ENCODE measurements at regions not wholly inside any gene's neighbourhood (a gene's known extent, or its start where the extent isn't known, plus 50 kb on each side); places are given as distances from the start of the nearest gene placed in this dataset.
A peak's percentile ranks its signal among the peaks of the same experiment; 100 is the strongest.
"Not testable (repeated sequence)": the region's sequence is repeated elsewhere in the genome, so short reads cannot be mapped to it uniquely, and the experiment has no call there.

- TF ChIP-seq CTCF (IDR thresholded peaks at IDR 0.05): no peak
- H3K36me3 ChIP-seq: no peaks in the 10 kb centered on the region
- intact Hi-C loops (cut with DNase I): no loop called here
- no peak for DNase-seq
- ATAC-seq: no peak
- H3K4me3 ChIP-seq: no peak overlapping the region
- H3K4me1 ChIP-seq: no peaks in the 10 kb centered on the region
- no peaks in the 10 kb centered on the region for H3K9me3 ChIP-seq
- no peaks in the 10 kb centered on the region for H3K27me3 ChIP-seq (ENCODE audit: low read depth)
- H3K27ac ChIP-seq: no peak overlapping the region
These were observed 389.2 kb upstream of the EMCN start for GRCh38 chr4:100906973-100907372.

- DNase-seq; H3K4me1 ChIP-seq; H3K36me3 ChIP-seq; ATAC-seq; H3K9me3 ChIP-seq; H3K27me3 ChIP-seq (ENCODE audit: low read depth); H3K4me3 ChIP-seq; intact Hi-C loops (cut with DNase I); H3K27ac ChIP-seq: not testable (repeated sequence)
These were observed 383.1 kb upstream of the EMCN start for GRCh38 chr4:100900945-100901344.

- H3K4me1 ChIP-seq: no peaks in the 10 kb centered on the region
- DNase-seq: no peak
- no peaks in the 10 kb centered on the region for H3K36me3 ChIP-seq
- intact Hi-C loops (cut with DNase I): no loop called here
- TF ChIP-seq CTCF (IDR thresholded peaks at IDR 0.05): no peak
- H3K4me3 ChIP-seq: no peak overlapping the region
- ATAC-seq: no peak
- H3K9me3 ChIP-seq: no peaks in the 10 kb centered on the region
- H3K27me3 ChIP-seq (ENCODE audit: low read depth): no peaks in the 10 kb centered on the region
- H3K27ac ChIP-seq: no peak overlapping the region
These were observed 382.3 kb upstream of the EMCN start for GRCh38 chr4:100900134-100900533.

GRCh38 chr4:100898844-100899243, 381.0 kb upstream of the EMCN start:
- H3K4me3 ChIP-seq: no peak overlapping the region
- TF ChIP-seq CTCF (IDR thresholded peaks at IDR 0.05): no peak
- H3K27ac ChIP-seq: no peak overlapping the region
- H3K4me1 ChIP-seq: no peaks in the 10 kb centered on the region
- intact Hi-C loops (cut with DNase I): no loop called here
- H3K36me3 ChIP-seq: no peaks in the 10 kb centered on the region
- ATAC-seq (peak; percentile 66 to 76), DNase-seq (no peak)
- no peaks in the 10 kb centered on the region for H3K9me3 ChIP-seq
- no peaks in the 10 kb centered on the region for H3K27me3 ChIP-seq (ENCODE audit: low read depth)

- Histone ChIP-seq H3K4me3 (peak overlapping the region; percentile 44), H3K9me3 (no peaks in the 10 kb centered on the region), H3K4me1 (no peaks in the 10 kb centered on the region), H3K27me3 (ENCODE audit: low read depth) (no peaks in the 10 kb centered on the region), H3K36me3 (no peaks in the 10 kb centered on the region), H3K27ac (peak overlapping the region; percentile 12)
- no peak for TF ChIP-seq CTCF (IDR thresholded peaks at IDR 0.05)
- ATAC-seq (no peak), DNase-seq (no peak)
- intact Hi-C loops (cut with DNase I): no loop called here
These were observed 377.9 kb upstream of the EMCN start for GRCh38 chr4:100895556-100896197.

- TF ChIP-seq CTCF (IDR thresholded peaks at IDR 0.05): no peak
- intact Hi-C loops (cut with DNase I): no loop called here
- no peak for DNase-seq
- H3K27me3 ChIP-seq (ENCODE audit: low read depth): no peaks in the 10 kb centered on the region
- no peaks in the 10 kb centered on the region for H3K9me3 ChIP-seq
- H3K4me1 ChIP-seq: no peaks in the 10 kb centered on the region
- H3K4me3 ChIP-seq: no peak overlapping the region
- no peak for ATAC-seq
- no peak overlapping the region for H3K27ac ChIP-seq
- no peaks in the 10 kb centered on the region for H3K36me3 ChIP-seq
These were observed 376.6 kb upstream of the EMCN start for GRCh38 chr4:100894339-100894870.

Data from lower lobe of right lung (tissue), 2 donors.